GM18870 (cell line): ENCODE measurements at regions not wholly inside any gene's neighbourhood (a gene's known extent, or its start where the extent isn't known, plus 50 kb on each side); places are given as distances from the start of the nearest gene placed in this dataset.

Experiments used
- ATAC-seq: cut with Tn5 transposase; IDR thresholded peaks from one replicate; pipeline ENCODE4 v1.9.1; 2021; ENCODE audit warnings: moderate library complexity; ENCODE audit not compliant: unreplicated experiment

- ATAC-seq, result no peak
Measured at GRCh38 chr12:65546528-65546927, 268.0 kb downstream of the MSRB3 start.

GRCh38 chr12:65556676-65557437, 267.4 kb upstream of the HMGA2 start:
- peak; percentile 98 for ATAC-seq

GRCh38 chr12:65557438-65558181, 266.7 kb upstream of the HMGA2 start:
- no peak for ATAC-seq

- ATAC-seq, result no peak
Measured at GRCh38 chr12:65560286-65560685, 264.0 kb upstream of the HMGA2 start.

- no peak for ATAC-seq
Measured at GRCh38 chr12:65561798-65562382, 262.4 kb upstream of the HMGA2 start.

- no peak for ATAC-seq
Measured at GRCh38 chr12:65565601-65566560, 258.4 kb upstream of the HMGA2 start.

GRCh38 chr12:65566751-65567150, 257.5 kb upstream of the HMGA2 start:
- no peak for ATAC-seq

GRCh38 chr12:65567820-65568219, 256.5 kb upstream of the HMGA2 start:
- ATAC-seq, result no peak

- no peak for ATAC-seq
Measured at GRCh38 chr12:65568517-65568916, 255.8 kb upstream of the HMGA2 start.

- ATAC-seq, result no peak
Measured at GRCh38 chr12:65570451-65571130, 253.7 kb upstream of the HMGA2 start.

GRCh38 chr12:65574867-65575266, 249.4 kb upstream of the HMGA2 start:
- no peak for ATAC-seq

- ATAC-seq, result no peak
Measured at GRCh38 chr12:65584016-65584415, 240.3 kb upstream of the HMGA2 start.

GRCh38 chr12:65585648-65586602, 238.4 kb upstream of the HMGA2 start:
- ATAC-seq, result no peak

- no peak for ATAC-seq
Measured at GRCh38 chr12:65586796-65587195, 237.5 kb upstream of the HMGA2 start.

GRCh38 chr12:65590318-65590717, 234.0 kb upstream of the HMGA2 start:
- ATAC-seq, result no peak

- no peak for ATAC-seq
Measured at GRCh38 chr12:65592416-65592815, 231.9 kb upstream of the HMGA2 start.

GRCh38 chr12:65593239-65593701, 231.0 kb upstream of the HMGA2 start:
- no peak for ATAC-seq

- ATAC-seq, result no peak
Measured at GRCh38 chr12:65594409-65594808, 229.9 kb upstream of the HMGA2 start.

- no peak for ATAC-seq
Measured at GRCh38 chr12:65595016-65595560, 229.2 kb upstream of the HMGA2 start.
